ENCODE measurements at regions not wholly inside any gene's neighbourhood (a gene's known extent, or its start where the extent isn't known, plus 50 kb on each side); places are given as distances from the start of the nearest gene placed in this dataset.

DNA sequence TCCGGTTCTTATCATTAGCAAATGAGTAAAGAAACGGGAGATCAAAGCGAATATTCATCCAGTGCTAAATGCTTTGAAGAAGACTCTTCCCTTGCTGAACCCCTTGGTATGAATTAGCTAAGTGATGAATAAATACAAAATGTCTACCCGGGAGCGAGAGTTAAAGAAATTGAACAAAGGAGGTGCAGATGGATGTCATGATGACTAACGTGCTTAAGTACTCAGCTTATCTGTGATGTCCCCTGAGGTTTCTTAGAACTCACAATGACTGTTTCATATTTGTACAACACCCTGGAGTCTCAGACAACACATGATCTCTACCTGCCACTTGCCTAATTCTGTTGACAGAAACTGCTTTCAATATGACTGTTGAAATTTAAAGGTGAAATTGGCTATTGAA lies 148.5 kb downstream of the TMEM200C start:
- H3K27me3 Mint-ChIP-seq (ENCODE audit: low read depth), result no peaks in the 10 kb centered on the region
- no peaks in the 10 kb centered on the region for H3K9me3 Mint-ChIP-seq
- no peak overlapping the region for H3K27ac Mint-ChIP-seq
- no peak overlapping the region for H3K4me3 Mint-ChIP-seq
- no peaks in the 10 kb centered on the region for H3K36me3 Mint-ChIP-seq (ENCODE audit: low read depth)
- peaks cover 4% of the 10 kb centered on the region for H3K4me1 Mint-ChIP-seq (ENCODE audit: low read depth)

DNA sequence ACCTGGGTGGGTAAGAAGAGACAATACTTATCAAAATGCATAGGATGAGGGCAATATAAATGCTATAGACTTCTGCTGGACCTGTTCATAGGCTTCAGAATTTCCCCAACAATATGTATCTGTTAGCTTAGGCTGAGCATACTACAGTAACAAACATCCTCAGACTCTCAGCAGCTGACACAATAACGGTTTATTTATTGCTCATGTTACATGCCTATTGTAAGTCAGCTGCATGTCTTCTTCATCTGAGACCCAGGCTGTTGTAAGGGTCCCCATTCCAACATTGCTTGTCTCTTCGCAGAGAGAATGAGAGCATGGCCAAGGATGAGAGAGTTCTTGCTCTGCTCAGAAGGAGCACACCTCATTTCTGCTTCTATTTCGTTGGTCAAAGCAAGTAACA lies 150.7 kb downstream of the TMEM200C start:
- Mint-ChIP-seq H3K4me1 (ENCODE audit: low read depth) (peaks cover 4% of the 10 kb centered on the region), H3K9me3 (no peaks in the 10 kb centered on the region), H3K4me3 (no peak overlapping the region), H3K36me3 (ENCODE audit: low read depth) (no peaks in the 10 kb centered on the region), H3K27ac (no peak overlapping the region), H3K27me3 (ENCODE audit: low read depth) (no peaks in the 10 kb centered on the region)

DNA sequence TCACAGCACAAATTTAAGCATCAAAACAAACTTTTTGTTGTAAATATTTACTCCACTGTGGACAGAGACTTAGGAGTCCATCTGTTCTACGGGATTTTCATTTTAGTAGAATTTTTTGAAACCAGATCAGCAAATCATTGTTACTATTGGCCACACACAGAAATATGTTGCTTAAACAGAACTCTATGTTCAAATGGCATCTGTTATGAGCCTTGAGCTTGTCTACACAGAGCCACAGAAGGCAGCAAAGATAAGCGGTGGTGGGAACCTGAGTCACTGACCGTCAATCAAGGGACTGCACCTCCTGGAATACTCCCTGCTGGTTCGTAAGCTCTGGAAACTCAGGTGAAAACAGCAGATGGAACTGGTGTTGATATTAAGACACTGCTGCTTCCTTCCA lies 156.8 kb downstream of the TMEM200C start:
- Mint-ChIP-seq H3K36me3 (ENCODE audit: low read depth) (no peaks in the 10 kb centered on the region), H3K4me1 (ENCODE audit: low read depth) (no peaks in the 10 kb centered on the region), H3K27ac (no peak overlapping the region), H3K4me3 (no peak overlapping the region), H3K9me3 (no peaks in the 10 kb centered on the region), H3K27me3 (ENCODE audit: low read depth) (no peaks in the 10 kb centered on the region)

DNA sequence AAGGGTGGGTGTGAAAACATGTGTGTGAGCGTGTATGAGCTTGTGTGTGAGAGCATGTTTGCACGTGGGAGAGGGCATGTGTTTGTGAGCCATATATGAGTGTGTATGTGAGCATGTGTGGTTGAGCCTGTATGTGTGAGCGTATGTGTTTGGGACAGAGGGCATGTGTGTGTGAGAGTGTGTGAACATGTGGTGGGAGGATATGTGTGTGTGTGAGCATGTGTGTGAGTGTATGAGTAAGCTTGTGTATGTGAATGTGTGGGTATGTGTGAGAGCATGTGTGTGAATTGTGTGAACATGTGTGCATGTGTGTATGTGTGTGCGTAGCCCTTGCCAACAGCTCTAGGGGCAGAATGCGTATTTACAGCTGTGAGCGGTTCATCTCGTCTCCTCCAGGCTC lies 163.0 kb downstream of the TMEM200C start:
- Mint-ChIP-seq H3K9me3 (no peaks in the 10 kb centered on the region), H3K36me3 (ENCODE audit: low read depth) (no peaks in the 10 kb centered on the region), H3K27ac (no peak overlapping the region), H3K27me3 (ENCODE audit: low read depth) (no peaks in the 10 kb centered on the region), H3K4me1 (ENCODE audit: low read depth) (no peaks in the 10 kb centered on the region), H3K4me3 (no peak overlapping the region)

DNA sequence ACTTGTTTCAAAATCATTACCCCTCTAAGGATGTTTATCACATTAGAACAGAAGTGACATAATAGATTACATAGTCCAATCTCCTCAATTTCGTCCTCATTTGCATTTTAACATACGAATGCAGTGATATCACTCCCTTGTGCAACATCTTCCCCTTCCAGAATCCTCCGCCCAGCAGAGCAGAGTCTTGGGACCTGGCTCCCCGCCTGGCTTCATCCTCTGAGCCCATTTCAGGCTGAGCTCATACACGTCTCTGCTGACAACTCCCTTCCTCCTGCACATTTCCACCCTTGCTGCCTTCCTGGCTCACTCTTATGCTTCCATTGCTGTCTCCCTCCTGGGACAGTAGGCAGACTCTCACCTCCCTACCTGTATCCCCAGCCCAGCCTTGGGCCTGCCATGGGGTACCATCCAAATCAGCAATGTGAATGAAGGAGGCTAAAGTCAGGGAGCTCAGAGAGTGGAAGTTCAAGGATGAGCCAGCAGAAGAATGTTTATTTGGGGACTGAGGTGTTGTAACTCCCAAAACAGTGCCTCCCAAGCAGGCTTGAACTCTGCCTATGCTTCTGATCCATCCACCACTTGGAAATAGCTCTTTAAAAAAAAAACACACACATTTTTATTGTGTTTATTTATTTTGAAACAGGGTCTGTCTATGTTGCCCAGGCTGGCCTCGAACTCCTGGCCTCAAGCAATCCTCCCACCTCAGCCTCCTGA lies 165.2 kb downstream of the TMEM200C start:
- H3K4me3 Mint-ChIP-seq, result no peak overlapping the region
- no peak overlapping the region for H3K27ac Mint-ChIP-seq
- no peaks in the 10 kb centered on the region for H3K27me3 Mint-ChIP-seq (ENCODE audit: low read depth)
- H3K9me3 Mint-ChIP-seq, result no peaks in the 10 kb centered on the region
- no peaks in the 10 kb centered on the region for H3K36me3 Mint-ChIP-seq (ENCODE audit: low read depth)
- H3K4me1 Mint-ChIP-seq (ENCODE audit: low read depth), result no peaks in the 10 kb centered on the region

DNA sequence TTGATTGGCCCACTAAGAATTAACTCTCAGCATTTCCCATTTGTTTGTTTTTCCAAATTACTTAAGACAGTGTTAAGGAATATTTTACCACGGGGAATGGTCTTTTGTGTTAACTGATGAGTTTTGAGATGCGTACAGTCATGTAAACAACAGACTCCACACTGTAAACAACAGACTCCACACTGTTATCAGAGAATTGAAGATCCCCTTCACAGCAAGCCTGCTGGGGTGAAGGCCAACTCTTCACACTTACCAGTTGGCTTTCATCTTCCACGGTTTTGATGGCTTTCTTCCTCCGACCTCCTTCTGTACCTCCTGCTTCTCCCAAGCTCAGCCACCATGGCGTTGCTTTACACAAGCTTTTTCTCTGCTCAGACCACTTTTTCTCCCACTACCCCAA lies 166.8 kb downstream of the TMEM200C start:
- no peaks in the 10 kb centered on the region for H3K4me1 Mint-ChIP-seq (ENCODE audit: low read depth)
- H3K27me3 Mint-ChIP-seq (ENCODE audit: low read depth), result no peaks in the 10 kb centered on the region
- H3K4me3 Mint-ChIP-seq, result no peak overlapping the region
- H3K36me3 Mint-ChIP-seq (ENCODE audit: low read depth), result no peaks in the 10 kb centered on the region
- H3K9me3 Mint-ChIP-seq, result no peaks in the 10 kb centered on the region
- no peak overlapping the region for H3K27ac Mint-ChIP-seq

DNA sequence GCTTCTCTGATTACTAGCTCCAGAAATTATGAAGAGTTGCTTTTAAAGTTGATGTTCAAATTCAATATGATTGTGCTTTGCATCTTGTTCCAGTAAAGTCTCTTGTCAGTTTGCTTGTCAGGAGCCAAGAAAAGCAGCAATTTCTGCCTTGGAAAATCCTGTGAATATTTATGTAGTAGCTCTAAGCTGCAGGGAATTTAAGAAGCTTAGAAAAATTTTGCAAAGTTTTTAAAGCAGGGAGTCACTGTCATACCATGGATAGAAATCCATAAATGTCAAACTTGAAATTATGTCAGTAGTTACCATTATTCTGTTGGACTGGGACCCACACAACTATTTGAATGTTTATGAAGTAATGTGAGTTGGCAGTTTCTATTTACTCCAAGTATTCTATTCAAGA lies 169.3 kb downstream of the TMEM200C start:
- Mint-ChIP-seq H3K27me3 (ENCODE audit: low read depth) (no peaks in the 10 kb centered on the region), H3K4me3 (no peak overlapping the region), H3K27ac (no peak overlapping the region), H3K36me3 (ENCODE audit: low read depth) (no peaks in the 10 kb centered on the region), H3K4me1 (ENCODE audit: low read depth) (no peaks in the 10 kb centered on the region), H3K9me3 (no peaks in the 10 kb centered on the region)

DNA sequence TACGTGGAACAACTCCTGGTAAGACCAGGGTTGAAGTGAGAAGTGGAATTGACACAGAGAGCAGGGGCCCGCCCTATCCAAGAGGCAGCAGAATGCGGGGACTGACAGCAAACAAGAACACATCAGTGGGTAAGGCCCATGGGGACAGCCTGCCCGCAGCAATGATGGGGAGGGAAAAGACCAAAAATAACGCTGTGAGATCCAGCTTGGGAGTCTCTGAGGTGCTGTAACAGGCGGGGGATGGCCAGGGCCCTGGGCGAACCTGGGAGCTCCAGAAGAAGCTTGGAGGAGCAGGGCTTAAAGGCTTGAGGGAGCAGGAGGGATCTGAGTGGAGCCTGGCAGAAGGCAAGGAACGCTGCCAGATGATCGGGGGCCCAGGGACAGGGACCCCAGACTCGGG lies 173.4 kb downstream of the TMEM200C start:
- no peaks in the 10 kb centered on the region for H3K27me3 Mint-ChIP-seq (ENCODE audit: low read depth)
- H3K9me3 Mint-ChIP-seq, result no peaks in the 10 kb centered on the region
- H3K27ac Mint-ChIP-seq, result no peak overlapping the region
- no peaks in the 10 kb centered on the region for H3K4me1 Mint-ChIP-seq (ENCODE audit: low read depth)
- no peaks in the 10 kb centered on the region for H3K36me3 Mint-ChIP-seq (ENCODE audit: low read depth)
- H3K4me3 Mint-ChIP-seq, result no peak overlapping the region

DNA sequence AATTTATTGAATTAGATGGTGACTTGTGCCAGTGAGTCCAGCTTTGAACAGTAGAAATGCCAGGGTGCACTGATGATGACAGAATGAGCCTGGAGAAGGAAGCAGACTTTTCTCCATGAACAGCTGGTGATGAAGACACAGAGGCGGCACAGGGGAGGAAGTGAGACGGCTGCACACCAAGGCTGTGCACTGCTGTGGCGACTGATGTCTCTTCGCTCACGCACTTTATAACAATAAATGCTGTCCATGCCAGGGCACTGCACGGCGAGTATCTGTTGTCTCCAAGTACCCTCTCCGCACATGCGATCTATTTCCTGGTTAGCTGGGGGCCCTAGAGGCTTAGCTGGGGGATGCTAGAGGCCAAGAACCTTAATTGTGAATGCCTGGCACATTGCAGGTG lies 175.2 kb downstream of the TMEM200C start:
- no peaks in the 10 kb centered on the region for H3K36me3 Mint-ChIP-seq (ENCODE audit: low read depth)
- H3K4me3 Mint-ChIP-seq, result no peak overlapping the region
- H3K27me3 Mint-ChIP-seq (ENCODE audit: low read depth), result no peaks in the 10 kb centered on the region
- no peak overlapping the region for H3K27ac Mint-ChIP-seq
- H3K4me1 Mint-ChIP-seq (ENCODE audit: low read depth), result no peaks in the 10 kb centered on the region
- H3K9me3 Mint-ChIP-seq, result no peaks in the 10 kb centered on the region

DNA sequence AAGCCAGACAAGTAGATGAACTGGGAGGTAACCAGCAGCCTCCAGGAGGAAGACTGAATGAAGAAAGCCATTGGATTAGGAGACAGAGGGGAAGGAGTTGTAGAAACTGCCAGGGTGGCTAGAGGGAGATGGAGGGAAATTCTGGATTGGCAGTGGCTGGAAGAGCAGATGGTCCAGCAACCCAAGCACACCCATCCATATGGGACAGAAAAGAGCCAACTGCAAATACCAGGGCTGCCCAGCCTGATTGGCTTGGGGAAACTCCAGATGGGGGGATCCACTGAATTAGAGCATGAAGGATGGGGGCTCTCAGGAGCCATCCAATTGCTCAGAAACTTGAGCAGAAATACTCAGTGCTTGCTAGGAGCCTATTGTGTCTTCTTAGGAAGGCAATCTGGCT lies 173.5 kb upstream of the EPB41L3 start:
- Mint-ChIP-seq H3K4me3 (no peak overlapping the region), H3K27me3 (ENCODE audit: low read depth) (no peaks in the 10 kb centered on the region), H3K36me3 (ENCODE audit: low read depth) (no peaks in the 10 kb centered on the region)

DNA sequence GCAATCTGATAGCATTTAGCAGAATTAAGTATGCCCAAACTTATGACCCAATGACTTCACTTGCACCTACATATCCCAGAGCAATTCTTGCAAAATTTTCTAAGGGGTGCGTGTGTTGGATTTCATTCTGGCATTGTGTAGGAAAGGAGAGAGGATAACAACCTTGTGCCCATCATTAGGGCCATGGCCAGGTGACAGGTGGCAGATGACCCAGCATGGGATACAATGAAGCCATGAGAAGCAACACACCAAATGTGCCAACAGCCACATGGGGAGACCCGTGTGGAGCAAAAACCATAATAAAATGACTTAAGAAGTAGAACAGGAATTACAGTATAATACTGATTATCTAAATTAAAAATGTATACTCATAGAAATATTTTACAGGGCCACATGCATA lies 166.9 kb upstream of the EPB41L3 start:
- no peaks in the 10 kb centered on the region for H3K27me3 Mint-ChIP-seq (ENCODE audit: low read depth)
- no peaks in the 10 kb centered on the region for H3K9me3 Mint-ChIP-seq
- H3K4me1 Mint-ChIP-seq (ENCODE audit: low read depth), result no peaks in the 10 kb centered on the region
- no peaks in the 10 kb centered on the region for H3K36me3 Mint-ChIP-seq (ENCODE audit: low read depth)
- H3K4me3 Mint-ChIP-seq, result no peak overlapping the region
- no peak overlapping the region for H3K27ac Mint-ChIP-seq

More for the DNA sequence above, 173.5 kb upstream of the EPB41L3 start:
- H3K9me3 Mint-ChIP-seq, result no peaks in the 10 kb centered on the region
- no peak overlapping the region for H3K27ac Mint-ChIP-seq
- no peaks in the 10 kb centered on the region for H3K4me1 Mint-ChIP-seq (ENCODE audit: low read depth)

DNA sequence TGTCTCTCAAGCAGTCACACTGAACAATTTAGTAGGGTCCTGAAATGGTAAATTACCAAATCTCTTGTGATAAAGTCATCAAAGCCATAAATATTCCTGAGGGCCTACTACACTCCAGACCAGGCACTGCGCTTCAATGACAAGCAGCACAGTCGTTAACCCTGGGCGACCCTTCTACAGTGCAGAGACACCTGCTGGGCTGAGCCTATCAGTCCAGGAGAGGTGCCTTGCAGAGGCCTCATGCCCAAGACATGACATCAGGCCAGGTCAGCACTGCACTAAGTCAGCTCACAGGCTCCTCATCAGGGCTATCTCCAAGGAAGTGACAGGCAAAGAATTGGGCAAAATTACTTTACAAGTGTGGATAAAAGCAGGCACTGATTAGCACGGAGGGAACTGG lies 166.4 kb upstream of the EPB41L3 start:
- Mint-ChIP-seq H3K4me1 (ENCODE audit: low read depth) (no peaks in the 10 kb centered on the region), H3K4me3 (no peak overlapping the region), H3K36me3 (ENCODE audit: low read depth) (no peaks in the 10 kb centered on the region), H3K27me3 (ENCODE audit: low read depth) (no peaks in the 10 kb centered on the region), H3K27ac (no peak overlapping the region), H3K9me3 (no peaks in the 10 kb centered on the region)

DNA sequence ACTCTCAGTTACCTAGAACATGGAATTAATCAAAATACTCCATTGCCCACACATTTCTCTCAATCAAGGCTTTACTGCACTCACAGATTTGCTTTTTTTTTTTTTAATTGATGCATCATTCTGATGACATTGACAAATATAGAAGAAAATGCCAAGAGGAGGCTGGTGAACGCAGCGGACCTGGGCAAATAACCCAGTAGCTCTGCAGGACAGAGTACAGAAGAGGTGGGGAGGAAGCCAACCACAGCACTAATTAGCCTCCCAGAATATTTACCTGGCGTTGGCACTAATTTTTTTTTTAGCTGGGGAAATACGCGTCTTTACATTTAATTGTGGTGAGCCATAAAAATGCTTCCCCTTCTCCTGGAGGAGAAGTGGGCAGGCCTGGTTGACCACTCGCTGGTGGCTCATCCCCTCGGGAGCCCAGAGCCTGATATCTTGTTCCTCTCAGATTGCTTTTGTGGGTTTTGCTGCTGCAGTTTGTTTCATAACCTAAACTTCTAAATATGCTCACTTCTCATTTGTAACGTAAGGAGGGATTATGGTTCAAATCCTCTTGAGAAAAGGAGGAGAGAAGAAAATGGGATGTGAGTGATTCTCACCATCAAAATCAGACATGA lies 165.8 kb upstream of the EPB41L3 start:
- Mint-ChIP-seq H3K27me3 (ENCODE audit: low read depth) (no peaks in the 10 kb centered on the region), H3K36me3 (ENCODE audit: low read depth) (no peaks in the 10 kb centered on the region), H3K27ac (no peak overlapping the region), H3K9me3 (no peaks in the 10 kb centered on the region), H3K4me3 (no peak overlapping the region), H3K4me1 (ENCODE audit: low read depth) (no peaks in the 10 kb centered on the region)

DNA sequence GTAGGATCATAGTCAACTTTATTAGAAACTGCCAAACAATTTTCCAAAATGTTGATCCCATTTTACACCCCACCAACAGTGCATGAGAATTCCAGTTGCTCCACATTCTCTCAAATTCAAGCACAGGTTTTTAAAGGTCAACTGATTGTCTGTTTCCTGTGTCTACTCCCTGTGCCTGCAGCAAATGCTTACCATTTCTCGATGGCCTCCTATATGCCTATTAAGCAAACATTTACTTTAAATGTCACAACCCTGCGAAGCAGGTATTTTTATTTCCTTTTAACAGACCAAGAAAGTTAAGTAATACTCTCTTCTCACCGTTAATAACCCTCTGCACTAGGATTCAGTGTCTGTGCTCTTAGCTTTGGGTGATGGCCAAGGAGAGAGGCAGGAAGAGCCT lies 163.8 kb upstream of the EPB41L3 start:
- Mint-ChIP-seq H3K27me3 (ENCODE audit: low read depth) (no peaks in the 10 kb centered on the region), H3K4me1 (ENCODE audit: low read depth) (no peaks in the 10 kb centered on the region)

DNA sequence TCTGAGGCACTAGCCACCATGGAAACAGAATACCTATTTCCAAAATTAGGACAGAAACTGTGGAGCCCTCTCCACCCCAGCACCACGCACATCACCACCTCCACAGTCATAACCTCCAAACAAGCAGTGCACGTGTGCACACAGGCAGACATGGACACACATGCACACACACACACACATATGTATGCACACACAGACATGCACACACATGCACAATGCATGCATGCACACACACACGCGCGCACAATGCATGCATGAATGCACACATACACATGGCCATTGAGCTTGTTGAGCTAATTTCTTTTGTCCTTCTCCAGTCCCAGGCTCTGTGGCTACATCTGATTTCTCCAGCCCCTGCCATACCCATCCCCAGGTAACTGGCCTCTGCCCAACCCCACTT lies 161.6 kb upstream of the EPB41L3 start:
- no peak overlapping the region for H3K4me3 Mint-ChIP-seq
- H3K27ac Mint-ChIP-seq, result no peak overlapping the region
- no peaks in the 10 kb centered on the region for H3K9me3 Mint-ChIP-seq
- no peaks in the 10 kb centered on the region for H3K36me3 Mint-ChIP-seq (ENCODE audit: low read depth)
- H3K27me3 Mint-ChIP-seq (ENCODE audit: low read depth), result no peaks in the 10 kb centered on the region
- no peaks in the 10 kb centered on the region for H3K4me1 Mint-ChIP-seq (ENCODE audit: low read depth)

More for the DNA sequence above, 163.8 kb upstream of the EPB41L3 start:
- Mint-ChIP-seq H3K36me3 (ENCODE audit: low read depth) (no peaks in the 10 kb centered on the region), H3K9me3 (no peaks in the 10 kb centered on the region), H3K4me3 (no peak overlapping the region), H3K27ac (no peak overlapping the region)
